GM12878 (cell line): ENCODE measurements at regions not wholly inside any gene's neighbourhood (a gene's known extent, or its start where the extent isn't known, plus 50 kb on each side); places are given as distances from the start of the nearest gene placed in this dataset.

ENCODE experiments used
- ATAC-seq: fragments of 200-7000 bp; cut with Tn5 transposase; 3 replicates; pipeline ENCODE4 v1.9.1; 2020; ENCODE audit warnings: mild to moderate bottlenecking, moderate library complexity
- BruUV-seq: library from RNA; stranded (reverse); fragments of 400-500 nt; replicated peaks from 2 replicates; lab custom pipeline; 2021; lab: Mats Ljungman, UMichigan
- CTCF ChIA-PET: fragments of 300-600 bp; sonication (Branson Sonifier 250); formaldehyde crosslinking; extraction: SDS; loops from one replicate; lab custom pipeline; 2021; ENCODE audit warnings: inconsistent platforms; lab: Yijun Ruan, JAX
- POLR2A ChIA-PET: fragments of 350-600 bp; formaldehyde crosslinking; extraction: SDS; loops from one replicate; lab custom pipeline; 2021; ENCODE audit warnings: inconsistent platforms; lab: Charles Lee
- RAD21 ChIA-PET: fragments of 300-600 bp; sonication (Branson Sonifier 250); formaldehyde crosslinking; loops from one replicate; lab custom pipeline; 2023; ENCODE audit warnings: antibody characterized with exemption; ENCODE audit not compliant: unreplicated experiment; lab: Charles Lee
- SMC1A ChIA-PET: fragments of 300-600 bp; sonication (Branson Sonifier 250); formaldehyde crosslinking; loops from one replicate; lab custom pipeline; 2023; ENCODE audit not compliant: unreplicated experiment, uncharacterized antibody; lab: Charles Lee
- DNase-seq: peaks from one replicate; pipeline ENCODE4 v3.0.0-alpha.2; 2011; ENCODE audit warnings: low read depth, low spot score
- FAIRE-seq: peaks from 3 replicates; lab custom pipeline; 2011; peaks lifted over from hg19 to GRCh38; lab: Jason Lieb, UNC
- H2AFZ ChIP-seq: 2 replicates; pipeline ENCODE4 v1.6.0; 2011; ENCODE audit warnings: low read depth, low read length, control low read depth; ENCODE audit not compliant: control insufficient read depth
- H3K27ac ChIP-seq: 2 replicates; pipeline ENCODE4 v1.5.1; 2011; ENCODE audit warnings: control low read depth; ENCODE audit not compliant: control insufficient read depth, insufficient read depth
- H3K27me3 ChIP-seq, 2 experiments: replicated peaks in 1 of 2; 2 replicates each; pipeline versions ENCODE4 v1.6.0 to v1.6.1; 2011; ENCODE audit warnings: low read length in 1 of 2; ENCODE audit not compliant: control insufficient read depth in 2 of 2, insufficient read depth in 2 of 2
- H3K36me3 ChIP-seq, 2 experiments: 2 replicates each; pipeline ENCODE4 v1.5.1; 2011; ENCODE audit warnings: low read length in 1 of 2; ENCODE audit not compliant: control insufficient read depth in 2 of 2, insufficient read depth in 2 of 2
- H3K4me1 ChIP-seq: 2 replicates; pipeline ENCODE4 v1.6.1; 2011; ENCODE audit warnings: mild to moderate bottlenecking, low read length, moderate library complexity, mixed read lengths; ENCODE audit not compliant: control insufficient read depth, insufficient read depth
- H3K4me2 ChIP-seq: 2 replicates; pipeline ENCODE4 v1.6.0; 2011; ENCODE audit warnings: control low read depth; ENCODE audit not compliant: control insufficient read depth, insufficient read depth
- H3K4me3 ChIP-seq: fragments of 200-600 bp; sonication (generic); 2 replicates; pipeline ENCODE4 v1.5.1; 2016
- H3K79me2 ChIP-seq: 2 replicates; pipeline ENCODE4 v1.6.0; 2011; ENCODE audit warnings: low read length; ENCODE audit not compliant: control insufficient read depth, insufficient read depth
- H3K9ac ChIP-seq: 2 replicates; pipeline ENCODE4 v1.8.0; 2011; ENCODE audit warnings: low read length, control low read depth, mixed read lengths; ENCODE audit not compliant: control insufficient read depth, insufficient read depth
- H3K9me3 ChIP-seq: replicated peaks from 3 replicates; pipeline ENCODE4 v1.5.1; 2011; ENCODE audit warnings: mild to moderate bottlenecking, low read length; ENCODE audit not compliant: control insufficient read depth, insufficient read depth
- H4K20me1 ChIP-seq: 2 replicates; pipeline ENCODE4 v1.6.0; 2011; ENCODE audit not compliant: control insufficient read depth, insufficient read depth
- BCLAF1 ChIP-seq: fragments of 450-650 bp; IDR thresholded peaks from 2 replicates; pipeline ENCODE4 v1.6.1; 2017; ENCODE audit warnings: antibody characterized with exemption, mild to moderate bottlenecking, moderate library complexity
- CREB1 ChIP-seq: IDR thresholded peaks from 2 replicates; pipeline ENCODE4 v1.6.1; 2012; ENCODE audit warnings: low read depth, mild to moderate bottlenecking, inconsistent platforms
- EZH2 ChIP-seq: IDR thresholded peaks from 2 replicates; pipeline ENCODE4 v1.6.1; 2012; ENCODE audit warnings: low read depth, mild to moderate bottlenecking, control low read depth, inconsistent platforms, low read length, borderline replicate concordance; ENCODE audit not compliant: control insufficient read depth
- FOXK2 ChIP-seq: fragments of 450-650 bp; IDR thresholded peaks from 2 replicates; pipeline ENCODE4 v1.6.1; 2017; ENCODE audit warnings: mild to moderate bottlenecking, moderate library complexity
- GATAD2B ChIP-seq: fragments of 450-650 bp; conservative IDR thresholded peaks from 2 replicates; pipeline ENCODE4 v1.6.1; 2017; ENCODE audit warnings: low read depth, mild to moderate bottlenecking, moderate library complexity
- HCFC1 ChIP-seq: fragments of 150-350 bp; IDR thresholded peaks from 2 replicates; pipeline ENCODE4 v1.6.1; 2014; ENCODE audit warnings: low read length
- HDAC2 ChIP-seq: fragments of 200-600 bp; sonication (generic); IDR thresholded peaks from 2 replicates; pipeline ENCODE4 v1.6.1; 2017
- HDAC6 ChIP-seq: fragments of 200-600 bp; sonication (generic); IDR thresholded peaks from one replicate; pipeline ENCODE4 v1.8.0; 2017; ENCODE audit warnings: antibody characterized with exemption; ENCODE audit not compliant: unreplicated experiment
- IRF4 ChIP-seq: IDR thresholded peaks from 2 replicates; pipeline ENCODE4 v1.6.1; 2011; ENCODE audit warnings: low read depth, low read length
- KDM1A ChIP-seq: fragments of 200-600 bp; sonication (generic); IDR thresholded peaks from 2 replicates; pipeline ENCODE4 v1.6.1; 2016; ENCODE audit warnings: borderline replicate concordance
- MEF2A ChIP-seq: IDR thresholded peaks from 2 replicates; pipeline ENCODE4 v1.6.1; 2011; ENCODE audit warnings: low read depth, mild to moderate bottlenecking, low read length, moderate library complexity; ENCODE audit not compliant: insufficient read depth
- MEF2B ChIP-seq: fragments of 450-650 bp; IDR thresholded peaks from 2 replicates; pipeline ENCODE4 v1.6.1; 2018; ENCODE audit warnings: mild to moderate bottlenecking, moderate library complexity; ENCODE audit not compliant: partially characterized antibody, poor library complexity, severe bottlenecking
- NFIC ChIP-seq: IDR thresholded peaks from 2 replicates; pipeline ENCODE4 v1.6.1; 2012; ENCODE audit warnings: low read depth, mild to moderate bottlenecking, inconsistent platforms, low read length, moderate library complexity
- NFXL1 ChIP-seq: fragments of 450-650 bp; IDR thresholded peaks from 2 replicates; pipeline ENCODE4 v1.6.1; 2017; ENCODE audit warnings: antibody characterized with exemption, mild to moderate bottlenecking, borderline replicate concordance
- NFYA ChIP-seq: IDR thresholded peaks from 2 replicates; pipeline ENCODE4 v1.6.1; 2011; ENCODE audit warnings: low read depth, mild to moderate bottlenecking, low read length, improper control_type of control experiment, borderline replicate concordance
- SIN3A ChIP-seq: IDR thresholded peaks from 2 replicates; pipeline ENCODE4 v1.6.1; 2012; ENCODE audit warnings: low read depth, low read length, improper control_type of control experiment
- SKIL ChIP-seq: fragments of 450-650 bp; IDR thresholded peaks from 2 replicates; pipeline ENCODE4 v1.6.1; 2017; ENCODE audit warnings: mild to moderate bottlenecking, low read depth, inconsistent platforms; ENCODE audit not compliant: poor library complexity, severe bottlenecking
- SMAD5 ChIP-seq: IDR thresholded peaks from 2 replicates; pipeline ENCODE4 v1.6.1; 2016; ENCODE audit warnings: antibody characterized with exemption, low read depth
- SP1 ChIP-seq: IDR thresholded peaks from one replicate; pipeline ENCODE4 v1.6.1; 2011; ENCODE audit warnings: low read depth, low read length
- TARDBP ChIP-seq: IDR thresholded peaks from 2 replicates; pipeline ENCODE4 v1.6.1; 2016; ENCODE audit warnings: borderline replicate concordance
- WGBS: methylation state at CpG from one replicate; pipeline ENCODE4 v1.1.6; 2016; ENCODE audit warnings: low lambda C conversion rate; ENCODE audit not compliant: insufficient replicate concordance, insufficient coverage; ENCODE audit errors: missing lambda C conversion rate; 5-methylcytosine and 5-hydroxymethylcytosine counted together
- in situ Hi-C: fragments of 300-500 bp; cut with MboI; formaldehyde crosslinking; loops from 9 replicates; pipeline ENCODE4 v1.14.3; 2018; ENCODE audit warnings: mixed read lengths
- intact Hi-C: fragments of 100-400 bp; cut with micrococcal nuclease; formaldehyde crosslinking; loops from one replicate; pipeline ENCODE4 v1.14.2; 2022; ENCODE audit not compliant: unreplicated experiment

DNA sequence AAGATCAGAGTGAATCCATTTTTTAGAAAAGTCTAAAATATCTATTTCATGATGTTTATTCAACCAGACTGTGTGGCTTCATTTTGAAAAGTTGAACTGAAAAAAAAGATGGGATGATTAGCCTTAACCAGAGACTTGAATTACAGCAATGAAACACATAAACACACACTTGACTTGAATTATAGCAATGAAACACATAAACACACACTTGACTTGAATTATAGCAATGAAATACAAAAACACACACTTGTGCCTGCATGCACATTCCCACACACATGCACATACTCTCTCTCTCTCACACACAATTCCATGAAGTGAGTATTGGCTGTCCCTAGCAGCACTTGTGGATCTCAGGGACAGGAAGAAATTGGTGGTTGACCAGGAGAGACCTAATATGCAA, 286.8 kb downstream of the USP46 start (continued):
- no peak for TF ChIP-seq HDAC2

GRCh38 chr4:52372747-52373146, 286.4 kb downstream of the USP46 start:
- FAIRE-seq (no peak), DNase-seq (no peak), ATAC-seq (no peak)
- 0% methylated on average over 3 of the region's 3 CpGs for WGBS
- Histone ChIP-seq H3K27ac (no peak overlapping the region), H3K27me3 (no peaks in the 10 kb centered on the region), H3K79me2 (no peaks in the 10 kb centered on the region), H3K9me3 (no peaks in the 10 kb centered on the region), H3K4me2 (no peak overlapping the region), H3K9ac (no peak overlapping the region), H3K4me1 (no peaks in the 10 kb centered on the region), H3K36me3 (no peaks in the 10 kb centered on the region), H4K20me1 (no peaks in the 10 kb centered on the region), H3K4me3 (no peak overlapping the region), H2AFZ (no peak overlapping the region)
- no peak for TF ChIP-seq EZH2
- TF ChIP-seq NFYA: no peak
- TF ChIP-seq SKIL: no peak
- no peak for TF ChIP-seq GATAD2B
- TF ChIP-seq NFIC: no peak
- TF ChIP-seq HDAC6: no peak
- no peak for TF ChIP-seq MEF2A
- no peak for TF ChIP-seq BCLAF1
- TF ChIP-seq SMAD5: no peak
- no peak for TF ChIP-seq SIN3A
- no peak for TF ChIP-seq FOXK2
- TF ChIP-seq KDM1A: no peak
- no peak for TF ChIP-seq CREB1
- TF ChIP-seq SP1: no peak
- TF ChIP-seq IRF4: no peak
- no peak for TF ChIP-seq TARDBP
- TF ChIP-seq HCFC1: no peak
- TF ChIP-seq NFXL1: no peak
- no peak for TF ChIP-seq MEF2B
- intact Hi-C loops (loop anchor here (10.0 kb wide), 1 partner anchor 212 kb away; no protein-coding TSS in a partner anchor), in situ Hi-C loops (loop anchor here (5.0 kb wide), 1 partner anchor 290 kb away; no protein-coding TSS in a partner anchor)
- ChIA-PET POLR2A (no interaction called here), SMC1A (no interaction called here), RAD21 (interaction anchor here (0.6 kb wide), 1 partner anchor 216 kb away, joined by 3 read pairs; no protein-coding TSS in a partner anchor), CTCF (no interaction called here)
- no TSS peak for BruUV-seq
